ENCODE measurements at regions not wholly inside any gene's neighbourhood (a gene's known extent, or its start where the extent isn't known, plus 50 kb on each side); places are given as distances from the start of the nearest gene placed in this dataset.
A peak's percentile ranks its signal among the peaks of the same experiment; 100 is the strongest.

DNA sequence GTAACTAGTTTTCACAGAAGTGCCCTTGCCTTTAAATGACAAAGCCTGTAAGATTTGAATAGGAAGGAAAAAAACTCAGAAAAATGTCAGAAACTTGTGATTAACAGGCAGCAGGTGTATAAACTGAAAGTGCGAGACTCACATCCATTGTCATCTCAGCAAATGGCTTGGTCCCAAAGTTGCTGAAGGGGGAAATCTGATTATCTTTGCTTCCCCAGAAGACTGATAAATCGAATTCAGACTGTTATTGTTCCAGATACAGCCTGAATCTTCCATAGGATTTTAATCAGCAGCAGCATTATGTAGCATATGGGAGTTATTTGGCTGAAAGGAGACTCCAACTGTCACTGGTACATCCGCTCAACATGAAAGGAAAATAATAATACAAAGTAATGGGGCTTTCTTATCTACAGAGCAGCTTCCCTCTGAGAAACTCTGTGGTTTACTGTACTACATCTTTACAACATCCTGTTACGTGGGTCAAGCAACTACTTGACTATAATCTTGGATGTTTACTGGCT lies 550.4 kb upstream of the CCDC54 start:
- Histone ChIP-seq H3K36me3 (ENCODE audit: control insufficient read depth, insufficient read depth, low read length) (no peaks in the 10 kb centered on the region), H3K4me1 (ENCODE audit: control insufficient read depth, insufficient read depth, low read length) (peaks cover 16% of the 10 kb centered on the region), H3K27ac (ENCODE audit: low read depth, low read length) (no peak overlapping the region), H3K27me3 (ENCODE audit: control insufficient read depth, insufficient read depth, low read length, poor library complexity, severe bottlenecking) (no peaks in the 10 kb centered on the region), H3K9me3 (ENCODE audit: control insufficient read depth, low read length) (peaks cover 15% of the 10 kb centered on the region), H3K9ac (ENCODE audit: extremely low read depth, low read length, poor library complexity, severe bottlenecking) (peak overlapping the region; percentile 7), H3K4me3 (ENCODE audit: low read length) (no peak overlapping the region)
- no peak for DNase-seq
- WGBS, 2 experiments (ENCODE audit: insufficient coverage in 1 of 2, insufficient read length in 1 of 2), result 79 to 82% methylated on average over 4 of the region's 4 CpGs
- H3K9me3 Mint-ChIP-seq, result peaks cover 11% of the 10 kb centered on the region
- no peaks in the 10 kb centered on the region for H3K27me3 Mint-ChIP-seq (ENCODE audit: insufficient read depth)
- peaks cover 8% of the 10 kb centered on the region for H3K36me3 Mint-ChIP-seq (ENCODE audit: low read depth)
- TF ChIP-seq, protein P1, sequence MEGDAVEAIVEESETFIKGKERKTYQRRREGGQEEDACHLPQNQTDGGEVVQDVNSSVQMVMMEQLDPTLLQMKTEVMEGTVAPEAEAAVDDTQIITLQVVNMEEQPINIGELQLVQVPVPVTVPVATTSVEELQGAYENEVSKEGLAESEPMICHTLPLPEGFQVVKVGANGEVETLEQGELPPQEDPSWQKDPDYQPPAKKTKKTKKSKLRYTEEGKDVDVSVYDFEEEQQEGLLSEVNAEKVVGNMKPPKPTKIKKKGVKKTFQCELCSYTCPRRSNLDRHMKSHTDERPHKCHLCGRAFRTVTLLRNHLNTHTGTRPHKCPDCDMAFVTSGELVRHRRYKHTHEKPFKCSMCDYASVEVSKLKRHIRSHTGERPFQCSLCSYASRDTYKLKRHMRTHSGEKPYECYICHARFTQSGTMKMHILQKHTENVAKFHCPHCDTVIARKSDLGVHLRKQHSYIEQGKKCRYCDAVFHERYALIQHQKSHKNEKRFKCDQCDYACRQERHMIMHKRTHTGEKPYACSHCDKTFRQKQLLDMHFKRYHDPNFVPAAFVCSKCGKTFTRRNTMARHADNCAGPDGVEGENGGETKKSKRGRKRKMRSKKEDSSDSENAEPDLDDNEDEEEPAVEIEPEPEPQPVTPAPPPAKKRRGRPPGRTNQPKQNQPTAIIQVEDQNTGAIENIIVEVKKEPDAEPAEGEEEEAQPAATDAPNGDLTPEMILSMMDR (conservative IDR thresholded peaks at IDR 0.05), result no peak
- H3K4me1 Mint-ChIP-seq, result peaks cover 60% of the 10 kb centered on the region
- peak overlapping the region; percentile 15 for H3K27ac Mint-ChIP-seq
- H3K4me3 Mint-ChIP-seq, result no peak overlapping the region

DNA sequence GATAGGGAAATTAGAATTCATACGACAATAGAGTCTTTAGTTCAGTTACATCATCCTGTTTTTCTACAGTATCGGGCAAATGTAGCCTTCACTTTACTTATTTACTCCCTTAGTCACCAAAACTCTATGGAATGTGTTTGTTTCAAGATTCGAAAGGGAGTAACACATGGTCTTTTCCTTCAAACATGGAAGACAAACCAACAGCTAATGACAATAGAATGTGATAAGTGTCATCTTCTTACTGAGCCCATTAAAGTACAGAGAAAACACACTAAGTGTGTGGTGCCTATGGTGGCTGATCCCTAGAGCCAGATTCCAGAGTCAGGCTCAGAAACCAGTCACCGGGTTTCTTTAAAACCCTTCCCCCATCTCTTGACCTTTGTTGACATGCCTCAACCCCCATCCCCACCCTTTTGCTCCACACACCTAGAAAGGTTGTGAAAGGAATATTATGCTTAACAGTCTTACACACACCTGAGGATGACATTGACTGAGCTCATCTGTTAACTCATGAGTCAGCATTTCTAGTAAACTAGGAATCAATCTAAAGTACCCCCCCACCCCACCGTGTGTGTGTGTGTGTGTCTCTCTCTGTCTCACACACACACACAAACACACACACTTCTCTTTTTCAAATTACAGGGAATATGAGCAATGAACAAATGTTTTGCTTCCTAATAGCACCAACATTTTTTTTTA lies 549.6 kb upstream of the CCDC54 start:
- Mint-ChIP-seq H3K4me1 (peaks cover 60% of the 10 kb centered on the region), H3K36me3 (ENCODE audit: low read depth) (peaks cover 16% of the 10 kb centered on the region), H3K4me3 (no peak overlapping the region), H3K9me3 (peaks cover 19% of the 10 kb centered on the region), H3K27ac (peak overlapping the region; percentile 82), H3K27me3 (ENCODE audit: insufficient read depth) (no peaks in the 10 kb centered on the region)
- no peak overlapping the region for H3K27ac ChIP-seq (ENCODE audit: low read depth, low read length)
- no peak for DNase-seq
- H3K36me3 ChIP-seq (ENCODE audit: control insufficient read depth, insufficient read depth, low read length), result no peaks in the 10 kb centered on the region
- peaks cover 16% of the 10 kb centered on the region for H3K4me1 ChIP-seq (ENCODE audit: control insufficient read depth, insufficient read depth, low read length)
- H3K27me3 ChIP-seq (ENCODE audit: control insufficient read depth, insufficient read depth, low read length, poor library complexity, severe bottlenecking), result no peaks in the 10 kb centered on the region
- TF ChIP-seq, protein P1 (conservative IDR thresholded peaks at IDR 0.05), result no peak
- H3K9ac ChIP-seq (ENCODE audit: extremely low read depth, low read length, poor library complexity, severe bottlenecking), result no peak overlapping the region
- no peak overlapping the region for H3K4me3 ChIP-seq (ENCODE audit: low read length)
- H3K9me3 ChIP-seq (ENCODE audit: control insufficient read depth, low read length), result peaks cover 24% of the 10 kb centered on the region
- 72% methylated on average over 5 of the region's 5 CpGs; no CpG with 5 or more reads in 1 of the 2 experiments for WGBS, 2 experiments (ENCODE audit: insufficient coverage in 1 of 2, insufficient read length in 1 of 2)

DNA sequence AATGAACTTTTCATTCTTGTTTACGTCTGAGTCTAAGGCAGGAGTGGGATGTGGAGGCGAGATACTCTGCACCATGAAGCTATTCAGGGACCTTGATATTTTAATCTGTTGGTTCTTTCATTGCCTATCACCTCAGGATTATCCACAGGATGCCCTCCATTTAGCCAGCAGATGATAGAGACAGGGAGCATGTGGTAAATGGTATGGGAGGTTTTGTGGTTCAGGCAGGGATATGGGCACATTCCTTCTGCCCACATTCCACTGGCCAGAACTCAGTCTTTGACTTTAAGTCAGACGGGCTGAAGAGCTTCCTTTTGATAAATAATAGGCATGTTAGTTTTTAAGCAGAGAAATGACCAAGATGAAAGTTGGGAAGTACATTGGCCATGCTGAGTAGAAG lies 548.0 kb upstream of the CCDC54 start:
- TF ChIP-seq, protein P1 (conservative IDR thresholded peaks at IDR 0.05), result no peak
- H3K36me3 ChIP-seq (ENCODE audit: control insufficient read depth, insufficient read depth, low read length), result no peaks in the 10 kb centered on the region
- Mint-ChIP-seq H3K4me1 (peaks cover 56% of the 10 kb centered on the region), H3K27me3 (ENCODE audit: insufficient read depth) (no peaks in the 10 kb centered on the region), H3K9me3 (peaks cover 30% of the 10 kb centered on the region), H3K36me3 (ENCODE audit: low read depth) (peaks cover 18% of the 10 kb centered on the region), H3K27ac (peak overlapping the region; percentile 50), H3K4me3 (no peak overlapping the region)
- no peak overlapping the region for H3K4me3 ChIP-seq (ENCODE audit: low read length)
- H3K9ac ChIP-seq (ENCODE audit: extremely low read depth, low read length, poor library complexity, severe bottlenecking), result no peak overlapping the region
- H3K9me3 ChIP-seq (ENCODE audit: control insufficient read depth, low read length), result peaks cover 36% of the 10 kb centered on the region
- DNase-seq, result peak; percentile 67
- H3K27me3 ChIP-seq (ENCODE audit: control insufficient read depth, insufficient read depth, low read length, poor library complexity, severe bottlenecking), result no peaks in the 10 kb centered on the region
- H3K4me1 ChIP-seq (ENCODE audit: control insufficient read depth, insufficient read depth, low read length), result peaks cover 16% of the 10 kb centered on the region
- H3K27ac ChIP-seq (ENCODE audit: low read depth, low read length), result no peak overlapping the region
- 6% methylated on average over 3 of the region's 3 CpGs; no CpG with 5 or more reads in 1 of the 2 experiments for WGBS, 2 experiments (ENCODE audit: insufficient coverage in 1 of 2, insufficient read length in 1 of 2)

All from endodermal cell (in vitro differentiated cells).